HEK293 (cell line): ENCODE measurements at regions not wholly inside any gene's neighbourhood (a gene's known extent, or its start where the extent isn't known, plus 50 kb on each side); places are given as distances from the start of the nearest gene placed in this dataset.

Source experiments
- CTCF ChIA-PET: fragments of 350-600 bp; formaldehyde crosslinking; extraction: SDS; loops from one replicate; lab custom pipeline; 2021; ENCODE audit warnings: antibody characterized with exemption; lab: Yijun Ruan, JAX
- POLR2A ChIA-PET: fragments of 300-600 bp; formaldehyde crosslinking; extraction: SDS; loops from one replicate; lab custom pipeline; 2020; ENCODE audit warnings: antibody characterized with exemption, inconsistent platforms; lab: Yijun Ruan, JAX
- H3K27ac ChIP-seq: fragments of 200-500 bp; sonication (Bioruptor generic); 2 replicates; pipeline ENCODE4 v1.5.1; 2014; ENCODE audit warnings: low read depth, low read length, control low read depth, inconsistent platforms; ENCODE audit errors: extremely low read depth
- H3K36me3 ChIP-seq, 2 experiments: fragments of 200-500 bp in 1 of 2; sonication (Bioruptor generic) in 1 of 2; 1 replicate in 1 of 2; 2 replicates in 1 of 2; pipeline ENCODE4 v1.5.1; 2014 to 2017; ENCODE audit warnings: inconsistent platforms in 2 of 2, low read length in 2 of 2; ENCODE audit not compliant: control insufficient read depth in 2 of 2, insufficient read depth in 1 of 2
- H3K4me1 ChIP-seq: fragments of 200-500 bp; sonication (Bioruptor generic); 2 replicates; pipeline ENCODE4 v1.5.1; 2014; ENCODE audit warnings: mild to moderate bottlenecking, low read length, inconsistent platforms; ENCODE audit not compliant: control insufficient read depth, insufficient read depth
- H3K4me3 ChIP-seq: 2 replicates; pipeline ENCODE4 v1.5.1; 2011; ENCODE audit warnings: low read depth, mild to moderate bottlenecking, control low read depth, low read length, moderate library complexity
- H3K9me3 ChIP-seq: fragments of 200-500 bp; sonication (Bioruptor generic); 2 replicates; pipeline ENCODE4 v1.5.1; 2014; ENCODE audit warnings: low read depth, low read length, inconsistent platforms; ENCODE audit not compliant: control insufficient read depth, insufficient read depth
- GFI1B ChIP-seq: fragments of 450-650 bp; formaldehyde crosslinking; IDR thresholded peaks from 2 replicates; pipeline ENCODE4 v1.5.1; 2016; ENCODE audit warnings: missing biosample characterization, missing genetic modification characterization
- RBAK ChIP-seq: fragments of 450-650 bp; formaldehyde crosslinking; IDR thresholded peaks from 2 replicates; pipeline ENCODE4 v1.5.1; 2016; ENCODE audit warnings: missing biosample characterization, missing genetic modification characterization
- WT1 ChIP-seq: fragments of 450-650 bp; formaldehyde crosslinking; IDR thresholded peaks from 2 replicates; pipeline ENCODE4 v1.5.1; 2016; ENCODE audit warnings: missing biosample characterization, missing genetic modification characterization
- ZBTB48 ChIP-seq: fragments of 450-650 bp; formaldehyde crosslinking; IDR thresholded peaks from 2 replicates; pipeline ENCODE4 v1.5.1; 2016; ENCODE audit warnings: missing biosample characterization, missing genetic modification characterization
- ZFHX2 ChIP-seq: fragments of 450-650 bp; formaldehyde crosslinking; conservative IDR thresholded peaks from 2 replicates; pipeline ENCODE4 v1.5.1; 2016; ENCODE audit warnings: missing biosample characterization, missing genetic modification characterization
- ZNF148 ChIP-seq: fragments of 450-650 bp; formaldehyde crosslinking; IDR thresholded peaks from 2 replicates; pipeline ENCODE4 v1.5.0; 2017; ENCODE audit warnings: missing biosample characterization, missing genetic modification characterization, borderline replicate concordance
- ZNF16 ChIP-seq: fragments of 450-650 bp; formaldehyde crosslinking; IDR thresholded peaks from 2 replicates; pipeline ENCODE4 v1.5.1; 2016; ENCODE audit warnings: low read depth, missing biosample characterization, missing genetic modification characterization
- ZNF174 ChIP-seq: fragments of 450-650 bp; formaldehyde crosslinking; IDR thresholded peaks from 2 replicates; pipeline ENCODE4 v1.5.0; 2017; ENCODE audit warnings: missing biosample characterization, mild to moderate bottlenecking, missing genetic modification characterization
- ZNF26 ChIP-seq: fragments of 450-650 bp; formaldehyde crosslinking; IDR thresholded peaks from 2 replicates; pipeline ENCODE4 v1.5.1; 2016; ENCODE audit warnings: missing biosample characterization, missing genetic modification characterization
- ZNF37A ChIP-seq: fragments of 450-650 bp; IDR thresholded peaks from 2 replicates; pipeline ENCODE4 v1.5.1; 2018; ENCODE audit warnings: missing biosample characterization, missing genetic modification characterization
- ZNF394 ChIP-seq: fragments of 450-650 bp; formaldehyde crosslinking; IDR thresholded peaks from 2 replicates; pipeline ENCODE4 v1.5.1; 2016; ENCODE audit warnings: missing biosample characterization, missing genetic modification characterization, mild to moderate bottlenecking, moderate library complexity, borderline replicate concordance
- ZNF639 ChIP-seq: fragments of 450-650 bp; formaldehyde crosslinking; IDR thresholded peaks from 2 replicates; pipeline ENCODE4 v1.5.1; 2016; ENCODE audit warnings: missing biosample characterization, missing genetic modification characterization
- ZNF645 ChIP-seq: fragments of 450-650 bp; formaldehyde crosslinking; IDR thresholded peaks from 2 replicates; pipeline ENCODE4; 2016; ENCODE audit warnings: missing biosample characterization, missing genetic modification characterization
- ZNF701 ChIP-seq: fragments of 450-650 bp; formaldehyde crosslinking; IDR thresholded peaks from 2 replicates; pipeline ENCODE4 v1.5.1; 2016; ENCODE audit warnings: missing biosample characterization, missing genetic modification characterization
- ZNF777 ChIP-seq: fragments of 450-650 bp; formaldehyde crosslinking; IDR thresholded peaks from 2 replicates; pipeline ENCODE4 v1.5.1; 2017; ENCODE audit warnings: missing biosample characterization, missing genetic modification characterization, borderline replicate concordance
- ZSCAN5A ChIP-seq: fragments of 450-650 bp; formaldehyde crosslinking; IDR thresholded peaks from 2 replicates; pipeline ENCODE4 v1.5.1; 2016; ENCODE audit warnings: missing biosample characterization, missing genetic modification characterization

GRCh38 chr5:16992444-16992843 is 56.4 kb upstream of the MYO10 start (continued):
- no peak for TF ChIP-seq ZNF639 (tag by site-specific recombination)

GRCh38 chr5:16994565-16994964 is 58.5 kb upstream of the MYO10 start:
- Histone ChIP-seq H3K4me1 (no peaks in the 10 kb centered on the region; the same call in 1 of the 2 replicates), H3K4me3 (no peak overlapping the region), H3K9me3 (no peaks in the 10 kb centered on the region), H3K27ac (no peak overlapping the region), H3K36me3 (no peaks in the 10 kb centered on the region)
- ChIA-PET POLR2A (no interaction called here), CTCF (interaction anchor here (0.7 to 1.2 kb wide), 2 partner anchors 138 to 182 kb away, joined by 5 to 7 read pairs; no protein-coding TSS in a partner anchor)
- TF ChIP-seq RBAK (tag by site-specific recombination) (no peak), GFI1B (tag by site-specific recombination) (no peak), ZNF148 (tag by site-specific recombination) (no peak), ZNF645 (tag by site-specific recombination) (no peak), ZNF394 (tag by site-specific recombination) (no peak)

GRCh38 chr5:16995372-16995771 is 59.3 kb upstream of the MYO10 start:
- Histone ChIP-seq H3K36me3 (no peaks in the 10 kb centered on the region), H3K9me3 (no peaks in the 10 kb centered on the region), H3K4me3 (no peak overlapping the region), H3K4me1 (no peaks in the 10 kb centered on the region; the same call in 1 of the 2 replicates), H3K27ac (no peak overlapping the region)
- ChIA-PET CTCF (interaction anchor here (0.5 to 1.2 kb wide), 4 partner anchors 49 to 193 kb away, joined by 3 to 7 read pairs (median 5); no protein-coding TSS in a partner anchor), POLR2A (no interaction called here)
- TF ChIP-seq ZBTB48 (tag by site-specific recombination) (peak; percentile 67; the same call in 1 of the 2 replicates), ZSCAN5A (tag by site-specific recombination) (no peak)
- TF ChIP-seq, all 188 proteins: peak for 1

- ChIA-PET POLR2A (interaction anchor here (0.7 to 1.4 kb wide), 2 partner anchors 14 to 64 kb away, joined by 3 read pairs; partner anchors contain the start of gene MYO10), CTCF (interaction anchor here (0.6 to 2.0 kb wide), 5 partner anchors 55 to 209 kb away, joined by 3 to 10 read pairs (median 4); no protein-coding TSS in a partner anchor)
- Histone ChIP-seq H3K9me3 (no peaks in the 10 kb centered on the region), H3K4me3 (no peak overlapping the region), H3K4me1 (0 out of 2 replicates have a peak, but pooled peaks cover 3% of the 10 kb centered on the region), H3K36me3 (no peaks in the 10 kb centered on the region), H3K27ac (no peak overlapping the region)
- no peak for TF ChIP-seq ZFHX2 (tag by site-specific recombination)
- TF ChIP-seq ZNF26 (tag by site-specific recombination) = no peak
- no peak for TF ChIP-seq ZNF174 (tag by site-specific recombination)
- TF ChIP-seq ZNF701 = no peak
- no peak for TF ChIP-seq ZNF16 (tag by site-specific recombination)
- no peak for TF ChIP-seq ZNF37A (tag by site-specific recombination)
- TF ChIP-seq WT1 = no peak
- TF ChIP-seq ZNF777 = no peak
- TF ChIP-seq ZNF148 (tag by site-specific recombination) = no peak
Measured at GRCh38 chr5:17000291-17000939, 64.3 kb upstream of the MYO10 start.
